ENCODE measurements at regions not wholly inside any gene's neighbourhood (a gene's known extent, or its start where the extent isn't known, plus 50 kb on each side); places are given as distances from the start of the nearest gene placed in this dataset.

GRCh38 chr13:24071423-24072075, 89.0 kb upstream of the SPATA13 start:
- no peak overlapping the region for H3K4me2 ChIP-seq (ENCODE audit: low read depth, low read length)

DNA sequence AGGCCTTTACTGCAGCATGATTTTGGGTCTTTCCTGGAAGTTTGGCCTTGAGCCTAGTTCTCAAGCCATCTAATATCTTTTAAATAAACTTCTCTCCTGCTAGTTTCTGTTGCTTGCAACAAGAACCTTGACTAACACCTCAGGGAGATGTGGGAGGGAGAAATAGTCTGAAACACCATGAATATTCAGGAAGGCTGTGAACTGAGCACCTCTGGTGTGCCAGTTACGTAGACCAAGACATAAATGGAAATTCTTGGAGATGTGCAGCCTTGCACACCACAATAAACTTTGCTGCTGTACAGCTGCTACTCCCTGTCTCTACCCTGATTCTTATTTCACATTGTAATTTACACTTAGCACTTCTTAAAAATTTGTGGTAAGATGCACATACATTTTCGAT, 86.9 kb upstream of the SPATA13 start:
- no peak overlapping the region for H2AFZ ChIP-seq (ENCODE audit: low read length)
- H3K9ac ChIP-seq (ENCODE audit: low read length): no peak overlapping the region
- TF ChIP-seq, protein P1, sequence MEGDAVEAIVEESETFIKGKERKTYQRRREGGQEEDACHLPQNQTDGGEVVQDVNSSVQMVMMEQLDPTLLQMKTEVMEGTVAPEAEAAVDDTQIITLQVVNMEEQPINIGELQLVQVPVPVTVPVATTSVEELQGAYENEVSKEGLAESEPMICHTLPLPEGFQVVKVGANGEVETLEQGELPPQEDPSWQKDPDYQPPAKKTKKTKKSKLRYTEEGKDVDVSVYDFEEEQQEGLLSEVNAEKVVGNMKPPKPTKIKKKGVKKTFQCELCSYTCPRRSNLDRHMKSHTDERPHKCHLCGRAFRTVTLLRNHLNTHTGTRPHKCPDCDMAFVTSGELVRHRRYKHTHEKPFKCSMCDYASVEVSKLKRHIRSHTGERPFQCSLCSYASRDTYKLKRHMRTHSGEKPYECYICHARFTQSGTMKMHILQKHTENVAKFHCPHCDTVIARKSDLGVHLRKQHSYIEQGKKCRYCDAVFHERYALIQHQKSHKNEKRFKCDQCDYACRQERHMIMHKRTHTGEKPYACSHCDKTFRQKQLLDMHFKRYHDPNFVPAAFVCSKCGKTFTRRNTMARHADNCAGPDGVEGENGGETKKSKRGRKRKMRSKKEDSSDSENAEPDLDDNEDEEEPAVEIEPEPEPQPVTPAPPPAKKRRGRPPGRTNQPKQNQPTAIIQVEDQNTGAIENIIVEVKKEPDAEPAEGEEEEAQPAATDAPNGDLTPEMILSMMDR (IDR thresholded peaks at IDR 0.05; ENCODE audit: low read length): no peak

More at GRCh38 chr13:24071423-24072075, 89.0 kb upstream of the SPATA13 start:
- Histone ChIP-seq H3K4me1 (ENCODE audit: low read length) (no peaks in the 10 kb centered on the region), H3K4me3 (ENCODE audit: low read length) (no peak overlapping the region), H3K9me3 (replicated peaks; ENCODE audit: insufficient read depth, low read length) (no peaks in the 10 kb centered on the region), H3K27ac (ENCODE audit: low read length) (no peak overlapping the region), H3K36me3 (replicated peaks; ENCODE audit: insufficient read depth, low read length) (no peaks in the 10 kb centered on the region), H3F3A (ENCODE audit: insufficient read depth, low read length) (no peaks in the 10 kb centered on the region), H3K27me3 (replicated peaks; ENCODE audit: insufficient read depth, low read length) (no peaks in the 10 kb centered on the region), H2AFZ (ENCODE audit: low read length) (no peak overlapping the region), H3K9ac (ENCODE audit: low read length) (no peak overlapping the region), H3K79me2 (ENCODE audit: low read length) (no peaks in the 10 kb centered on the region), H3K9me2 (replicated peaks; ENCODE audit: insufficient read depth, low read length) (no peaks in the 10 kb centered on the region), H4K20me1 (ENCODE audit: insufficient read depth, low read length) (no peaks in the 10 kb centered on the region)
- DNase-seq: no peak
- TF ChIP-seq, protein P1 (IDR thresholded peaks at IDR 0.05; ENCODE audit: low read length): no peak
- TF ChIP-seq EZH2 (optimal IDR thresholded peaks at IDR 0.05; ENCODE audit: low read depth, low read length): no peak
- TF ChIP-seq EZH2phosphoT487 (IDR thresholded peaks at IDR 0.05; ENCODE audit: low read length): no peak

GRCh38 chr13:24074678-24075077, 85.8 kb upstream of the SPATA13 start:
- TF ChIP-seq EZH2 (optimal IDR thresholded peaks at IDR 0.05; ENCODE audit: low read depth, low read length): no peak
- no peak for TF ChIP-seq EZH2phosphoT487 (IDR thresholded peaks at IDR 0.05; ENCODE audit: low read length)
- TF ChIP-seq, protein P1 (IDR thresholded peaks at IDR 0.05; ENCODE audit: low read length): no peak
- Histone ChIP-seq H3K9me2 (replicated peaks; ENCODE audit: insufficient read depth, low read length) (no peaks in the 10 kb centered on the region), H3K4me3 (ENCODE audit: low read length) (no peak overlapping the region), H3K79me2 (ENCODE audit: low read length) (no peaks in the 10 kb centered on the region), H3K4me1 (ENCODE audit: low read length) (no peaks in the 10 kb centered on the region), H3K27me3 (replicated peaks; ENCODE audit: insufficient read depth, low read length) (no peaks in the 10 kb centered on the region), H2AFZ (ENCODE audit: low read length) (no peak overlapping the region), H3K4me2 (ENCODE audit: low read depth, low read length) (no peak overlapping the region), H3K36me3 (replicated peaks; ENCODE audit: insufficient read depth, low read length) (no peaks in the 10 kb centered on the region), H3K9ac (ENCODE audit: low read length) (no peak overlapping the region), H4K20me1 (ENCODE audit: insufficient read depth, low read length) (no peaks in the 10 kb centered on the region), H3K27ac (ENCODE audit: low read length) (no peak overlapping the region), H3K9me3 (replicated peaks; ENCODE audit: insufficient read depth, low read length) (no peaks in the 10 kb centered on the region), H3F3A (ENCODE audit: insufficient read depth, low read length) (no peaks in the 10 kb centered on the region)
- DNase-seq: no peak

More for the DNA sequence above, 86.9 kb upstream of the SPATA13 start:
- Histone ChIP-seq H3K27ac (ENCODE audit: low read length) (no peak overlapping the region), H3K9me3 (replicated peaks; ENCODE audit: insufficient read depth, low read length) (no peaks in the 10 kb centered on the region), H3K4me2 (ENCODE audit: low read depth, low read length) (no peak overlapping the region), H3K9me2 (replicated peaks; ENCODE audit: insufficient read depth, low read length) (no peaks in the 10 kb centered on the region), H3K4me1 (ENCODE audit: low read length) (no peaks in the 10 kb centered on the region), H3K4me3 (ENCODE audit: low read length) (no peak overlapping the region), H3F3A (ENCODE audit: insufficient read depth, low read length) (no peaks in the 10 kb centered on the region), H3K27me3 (replicated peaks; ENCODE audit: insufficient read depth, low read length) (no peaks in the 10 kb centered on the region), H3K36me3 (replicated peaks; ENCODE audit: insufficient read depth, low read length) (no peaks in the 10 kb centered on the region), H3K79me2 (ENCODE audit: low read length) (no peaks in the 10 kb centered on the region), H4K20me1 (ENCODE audit: insufficient read depth, low read length) (no peaks in the 10 kb centered on the region)
- DNase-seq: no peak

All from MM.1S (cell line).